ENCODE measurements at regions not wholly inside any gene's neighbourhood (a gene's known extent, or its start where the extent isn't known, plus 50 kb on each side); places are given as distances from the start of the nearest gene placed in this dataset.

GRCh38 chr5:124207118-124207517, 539.3 kb downstream of the ZNF608 start:
- TF ChIP-seq, protein P1, sequence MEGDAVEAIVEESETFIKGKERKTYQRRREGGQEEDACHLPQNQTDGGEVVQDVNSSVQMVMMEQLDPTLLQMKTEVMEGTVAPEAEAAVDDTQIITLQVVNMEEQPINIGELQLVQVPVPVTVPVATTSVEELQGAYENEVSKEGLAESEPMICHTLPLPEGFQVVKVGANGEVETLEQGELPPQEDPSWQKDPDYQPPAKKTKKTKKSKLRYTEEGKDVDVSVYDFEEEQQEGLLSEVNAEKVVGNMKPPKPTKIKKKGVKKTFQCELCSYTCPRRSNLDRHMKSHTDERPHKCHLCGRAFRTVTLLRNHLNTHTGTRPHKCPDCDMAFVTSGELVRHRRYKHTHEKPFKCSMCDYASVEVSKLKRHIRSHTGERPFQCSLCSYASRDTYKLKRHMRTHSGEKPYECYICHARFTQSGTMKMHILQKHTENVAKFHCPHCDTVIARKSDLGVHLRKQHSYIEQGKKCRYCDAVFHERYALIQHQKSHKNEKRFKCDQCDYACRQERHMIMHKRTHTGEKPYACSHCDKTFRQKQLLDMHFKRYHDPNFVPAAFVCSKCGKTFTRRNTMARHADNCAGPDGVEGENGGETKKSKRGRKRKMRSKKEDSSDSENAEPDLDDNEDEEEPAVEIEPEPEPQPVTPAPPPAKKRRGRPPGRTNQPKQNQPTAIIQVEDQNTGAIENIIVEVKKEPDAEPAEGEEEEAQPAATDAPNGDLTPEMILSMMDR (IDR thresholded peaks at IDR 0.05) = no peak
- TF ChIP-seq POLR2A (IDR thresholded peaks at IDR 0.05) = no peak

Measured in lower leg skin (tissue), 3 donors.